GM18907 (cell line): ENCODE measurements at regions not wholly inside any gene's neighbourhood (a gene's known extent, or its start where the extent isn't known, plus 50 kb on each side); places are given as distances from the start of the nearest gene placed in this dataset.
"Not testable (repeated sequence)": the region's sequence is repeated elsewhere in the genome, so short reads cannot be mapped to it uniquely, and the experiment has no call there.

ENCODE experiments used
- ATAC-seq: cut with Tn5 transposase; IDR thresholded peaks from one replicate; pipeline ENCODE4 v1.9.1; 2021; ENCODE audit warnings: mild to moderate bottlenecking, moderate library complexity; ENCODE audit not compliant: unreplicated experiment

- ATAC-seq = no peak
Observed at GRCh38 chr5:154562244-154562880, 84.3 kb upstream of the HAND1 start.

- ATAC-seq = no peak
Observed at GRCh38 chr5:154559398-154560276, 81.6 kb upstream of the HAND1 start.

GRCh38 chr5:154557548-154557947, 79.5 kb upstream of the HAND1 start:
- no peak for ATAC-seq

GRCh38 chr5:154547551-154547950, 69.5 kb upstream of the HAND1 start:
- no peak for ATAC-seq

GRCh38 chr5:154546719-154547118, 68.7 kb upstream of the HAND1 start:
- ATAC-seq = no peak

- ATAC-seq = no peak
Observed at GRCh38 chr5:154544646-154545045, 66.6 kb upstream of the HAND1 start.

GRCh38 chr5:154543380-154543779, 65.4 kb upstream of the HAND1 start:
- ATAC-seq = no peak

GRCh38 chr5:154542581-154542980, 64.6 kb upstream of the HAND1 start:
- no peak for ATAC-seq

GRCh38 chr5:154542000-154542399, 64.0 kb upstream of the HAND1 start:
- ATAC-seq = no peak

GRCh38 chr5:154541553-154541952, 63.5 kb upstream of the HAND1 start:
- no peak for ATAC-seq

GRCh38 chr5:154540600-154540999, 62.6 kb upstream of the HAND1 start:
- ATAC-seq = no peak

- no peak for ATAC-seq
Observed at GRCh38 chr5:154538492-154538891, 60.5 kb upstream of the HAND1 start.

- not testable (repeated sequence) for ATAC-seq
Observed at GRCh38 chr5:154536439-154536838, 58.4 kb upstream of the HAND1 start.

GRCh38 chr5:154535535-154535934, 57.5 kb upstream of the HAND1 start:
- no peak for ATAC-seq

GRCh38 chr5:154534457-154535050, 56.5 kb upstream of the HAND1 start:
- no peak for ATAC-seq

GRCh38 chr5:154529282-154529681, 51.3 kb upstream of the HAND1 start:
- no peak for ATAC-seq

- ATAC-seq = no peak
Observed at GRCh38 chr5:154528005-154528594, 50.1 kb upstream of the HAND1 start.
